ENCODE measurements at regions not wholly inside any gene's neighbourhood (a gene's known extent, or its start where the extent isn't known, plus 50 kb on each side); places are given as distances from the start of the nearest gene placed in this dataset.

- no peak for DNase-seq
- Histone ChIP-seq H3K36me3 (no peaks in the 10 kb centered on the region), H3K27ac (no peak overlapping the region), H3K4me3 (no peak overlapping the region), H3K9me3 (peaks cover 0 to 23% (median 11%) of the 10 kb centered on the region in 12 donors), H3K27me3 (no peaks in the 10 kb centered on the region), H3K4me1 (peaks cover 0 to 4% (median 0%) of the 10 kb centered on the region in 12 donors)
- no peak for ATAC-seq
- intact Hi-C loops (cut with DNase I) = no loop called here
- TF ChIP-seq CTCF (IDR thresholded peaks at IDR 0.05) (no peak), POLR2A (IDR thresholded peaks at IDR 0.05) (no peak)
- 95 to 98% (median 97%) methylated on average over 1 of the region's 1 CpG for WGBS, 4 donors
Observed at GRCh38 chr5:92994392-92994791, 586.6 kb downstream of the NR2F1-AS1 start.

- no peak for DNase-seq
- H3K27ac ChIP-seq = no peak overlapping the region
- no peak overlapping the region for H3K4me3 ChIP-seq
- intact Hi-C loops (cut with DNase I) = no loop called here
- ATAC-seq = no peak
- peaks cover 0 to 23% (median 11%) of the 10 kb centered on the region in 12 donors for H3K9me3 ChIP-seq
- no peaks in the 10 kb centered on the region for H3K36me3 ChIP-seq
- H3K27me3 ChIP-seq = no peaks in the 10 kb centered on the region
- no peak for TF ChIP-seq CTCF (IDR thresholded peaks at IDR 0.05)
- no peak for TF ChIP-seq POLR2A (IDR thresholded peaks at IDR 0.05)
- H3K4me1 ChIP-seq = peaks cover 0 to 4% (median 0%) of the 10 kb centered on the region in 12 donors
Observed at GRCh38 chr5:92992073-92992472, 588.9 kb downstream of the NR2F1-AS1 start.

GRCh38 chr5:92991581-92992067, 589.4 kb downstream of the NR2F1-AS1 start:
- no peak for ATAC-seq
- WGBS, 4 donors = 35 to 45% (median 44%) methylated on average over 3 of the region's 3 CpGs
- Histone ChIP-seq H3K27ac (no peak overlapping the region), H3K4me3 (no peak overlapping the region), H3K27me3 (no peaks in the 10 kb centered on the region), H3K9me3 (peaks cover 0 to 25% (median 11%) of the 10 kb centered on the region in 12 donors), H3K4me1 (peaks cover 0 to 4% (median 0%) of the 10 kb centered on the region in 12 donors), H3K36me3 (no peaks in the 10 kb centered on the region)
- no peak for DNase-seq
- TF ChIP-seq CTCF (IDR thresholded peaks at IDR 0.05) (no peak), POLR2A (IDR thresholded peaks at IDR 0.05) (no peak)
- intact Hi-C loops (cut with DNase I) = no loop called here

- peaks cover 0 to 4% (median 0%) of the 10 kb centered on the region in 12 donors for H3K4me1 ChIP-seq
- no peak overlapping the region for H3K4me3 ChIP-seq
- DNase-seq (no peak), ATAC-seq (no peak)
- 67 to 73% (median 70%) methylated on average over 6 of the region's 6 CpGs for WGBS, 4 donors
- H3K27ac ChIP-seq = no peak overlapping the region
- no peak for TF ChIP-seq POLR2A (IDR thresholded peaks at IDR 0.05)
- TF ChIP-seq CTCF (IDR thresholded peaks at IDR 0.05) = no peak
- intact Hi-C loops (cut with DNase I) = no loop called here
- no peaks in the 10 kb centered on the region for H3K27me3 ChIP-seq
- H3K36me3 ChIP-seq = no peaks in the 10 kb centered on the region
- H3K9me3 ChIP-seq = peaks cover 0 to 26% (median 11%) of the 10 kb centered on the region in 12 donors
Observed at GRCh38 chr5:92990771-92991170, 590.2 kb downstream of the NR2F1-AS1 start.

Data from heart left ventricle (tissue), 16 donors.